ENCODE measurements at regions not wholly inside any gene's neighbourhood (a gene's known extent, or its start where the extent isn't known, plus 50 kb on each side); places are given as distances from the start of the nearest gene placed in this dataset.

GRCh38 chr20:51227744-51228143 is 204.8 kb upstream of the KCNG1 start:
- no peaks in the 10 kb centered on the region for H4K20me1 ChIP-seq (ENCODE audit: insufficient read depth, low read length)
- H3K56ac ChIP-seq (ENCODE audit: extremely low read depth, insufficient read depth, low read length), result no peak overlapping the region
- no peaks in the 10 kb centered on the region for H3K36me3 ChIP-seq (ENCODE audit: control insufficient read depth, insufficient read depth, low read length)
- TF ChIP-seq POLR2A (IDR thresholded peaks at IDR 0.05; ENCODE audit: low read depth, low read length), result no peak
- no peak for TF ChIP-seq BHLHE40 (IDR thresholded peaks at IDR 0.05; ENCODE audit: low read depth, low read length)
- no peak for TF ChIP-seq CEBPB (IDR thresholded peaks at IDR 0.05; ENCODE audit: low read depth, low read length)
- no peak for TF ChIP-seq MAZ (IDR thresholded peaks at IDR 0.05; ENCODE audit: borderline replicate concordance, low read depth, low read length)
- TF ChIP-seq RCOR1 (IDR thresholded peaks at IDR 0.05; ENCODE audit: insufficient replicate concordance, low read length), result no peak
- no peak for TF ChIP-seq USF2 (IDR thresholded peaks at IDR 0.05; ENCODE audit: low read depth, low read length)
- TF ChIP-seq CHD1 (IDR thresholded peaks at IDR 0.05; ENCODE audit: low read depth, low read length), result no peak
- TF ChIP-seq MXI1 (IDR thresholded peaks at IDR 0.05; ENCODE audit: borderline replicate concordance, low read depth, low read length), result no peak
- no peak for TF ChIP-seq ELK1 (IDR thresholded peaks at IDR 0.05; ENCODE audit: borderline replicate concordance, low read depth, low read length)
- no peak for TF ChIP-seq MAFK (IDR thresholded peaks at IDR 0.05; ENCODE audit: low read depth, low read length)
- no peak for TF ChIP-seq FOS (IDR thresholded peaks at IDR 0.05; ENCODE audit: low read depth, low read length)
- TF ChIP-seq CTCF (conservative IDR thresholded peaks at IDR 0.05; ENCODE audit: low read depth, low read length), result no peak
- no peak for TF ChIP-seq RFX5 (IDR thresholded peaks at IDR 0.05; ENCODE audit: low read depth, low read length)
- TF ChIP-seq SMC3 (IDR thresholded peaks at IDR 0.05; ENCODE audit: low read depth, low read length), result no peak
- WGBS, 2 experiments (ENCODE audit: extremely low coverage in 2 of 2, insufficient read length in 1 of 2), result 100% methylated on average over 1 of the region's 3 CpGs; no CpG with 5 or more reads in 1 of the 2 experiments
- H3K27me3 ChIP-seq (ENCODE audit: control insufficient read depth, insufficient read depth, low read length), result peaks cover 29% of the 10 kb centered on the region
- H4K5ac ChIP-seq (ENCODE audit: low read depth, low read length), result no peak overlapping the region
- no peak overlapping the region for H3K18ac ChIP-seq (ENCODE audit: low read depth, low read length)
- no peak overlapping the region for H2AK5ac ChIP-seq (ENCODE audit: low read depth, low read length)
- peaks cover 6% of the 10 kb centered on the region for H3K9me3 ChIP-seq (ENCODE audit: control insufficient read depth, insufficient read depth, low read length)
- H4K91ac ChIP-seq (ENCODE audit: insufficient read depth, low read depth, low read length), result no peak overlapping the region
- no peak overlapping the region for H2AFZ ChIP-seq (replicated peaks; ENCODE audit: low read length, poor library complexity)
- dilution Hi-C loops (cut with HindIII; ENCODE audit: low sequenced_read_pairs, unreplicated experiment) (no loop called here), in situ Hi-C loops (cut with MboI; ENCODE audit: low sequenced_read_pairs) (no loop called here), intact Hi-C loops (cut with micrococcal nuclease) (no loop called here)
- H3K79me1 ChIP-seq (ENCODE audit: low read depth in 1 of 2, low read length in 2 of 2), result no peaks in the 10 kb centered on the region
- H3K27ac ChIP-seq (ENCODE audit: insufficient read depth, low read length), result no peak overlapping the region
- ATAC-seq (ENCODE audit: low read depth), result no peak
- H3K4me1 ChIP-seq (ENCODE audit: control insufficient read depth, insufficient read depth, low read length), result no peaks in the 10 kb centered on the region
- H3K14ac ChIP-seq (replicated peaks; ENCODE audit: low read depth, low read length), result no peak overlapping the region
- H3K9ac ChIP-seq (ENCODE audit: low read depth, low read length), result no peak overlapping the region
- no peaks in the 10 kb centered on the region for H3K9me1 ChIP-seq (ENCODE audit: insufficient read depth, low read length)
- H2BK20ac ChIP-seq (ENCODE audit: low read depth, low read length), result no peak overlapping the region
- no peak overlapping the region for H2BK5ac ChIP-seq (ENCODE audit: low read depth, low read length, poor library complexity, severe bottlenecking)
- DNase-seq, result no peak
- H2BK120ac ChIP-seq (ENCODE audit: low read depth, low read length), result no peak overlapping the region
- POLR2A ChIA-PET (ENCODE audit: unreplicated experiment), result no interaction called here
- H3K4ac ChIP-seq (ENCODE audit: low read depth, low read length), result no peak overlapping the region
- no peak overlapping the region for H3K4me2 ChIP-seq (ENCODE audit: low read depth, low read length)
- H2AK9ac ChIP-seq (replicated peaks; ENCODE audit: low read depth, low read length, poor library complexity), result no peak overlapping the region
- BruUV-seq (replicated peaks), result no TSS peak
- H2BK15ac ChIP-seq (ENCODE audit: low read depth, low read length), result no peak overlapping the region
- H3K4me3 ChIP-seq (ENCODE audit: insufficient read depth, low read depth, low read length), result no peak overlapping the region
- no peak overlapping the region for H4K8ac ChIP-seq (ENCODE audit: low read depth in 2 of 2, low read length in 2 of 2)
- CTCF ChIA-PET, result no interaction called here
- H3K23ac ChIP-seq (ENCODE audit: low read depth, low read length), result no peak overlapping the region

Data from IMR-90 (cell line).